Mesenteric fat pad (tissue), 1 donor: ENCODE measurements at regions not wholly inside any gene's neighbourhood (a gene's known extent, or its start where the extent isn't known, plus 50 kb on each side); places are given as distances from the start of the nearest gene placed in this dataset.
A peak's percentile ranks its signal among the peaks of the same experiment; 100 is the strongest.

Experiments
- DNase-seq: peaks from one replicate; pipeline ENCODE4 v3.0.0-alpha.2; 2020; ENCODE audit warnings: low spot score
- donor health status: DM: yes; HTN: yes; CAD: no.

GRCh38 chr6:65935412-65935811 lies 228.4 kb upstream of the EYS start:
- DNase-seq, result no peak

GRCh38 chr6:65933390-65933789 lies 226.4 kb upstream of the EYS start:
- no peak for DNase-seq

- DNase-seq, result no peak
These were observed 220.1 kb upstream of the EYS start for GRCh38 chr6:65927141-65927540.

GRCh38 chr6:65924411-65924810 lies 217.4 kb upstream of the EYS start:
- no peak for DNase-seq

- no peak for DNase-seq
These were observed 215.0 kb upstream of the EYS start for GRCh38 chr6:65922049-65922448.

GRCh38 chr6:65908065-65908464 lies 201.0 kb upstream of the EYS start:
- DNase-seq, result no peak

GRCh38 chr6:65903992-65904391 lies 197.0 kb upstream of the EYS start:
- DNase-seq, result no peak

- no peak for DNase-seq
These were observed 193.9 kb upstream of the EYS start for GRCh38 chr6:65900928-65901327.

- DNase-seq, result peak; percentile 83
These were observed 189.1 kb upstream of the EYS start for GRCh38 chr6:65896140-65896539.

- no peak for DNase-seq
These were observed 169.6 kb upstream of the EYS start for GRCh38 chr6:65876668-65877067.

GRCh38 chr6:65852369-65852852 lies 145.4 kb upstream of the EYS start:
- DNase-seq, result no peak

- no peak for DNase-seq
These were observed 123.1 kb upstream of the EYS start for GRCh38 chr6:65830151-65830550.

- no peak for DNase-seq
These were observed 112.1 kb upstream of the EYS start for GRCh38 chr6:65819152-65819551.

GRCh38 chr6:65818576-65818975 lies 111.5 kb upstream of the EYS start:
- no peak for DNase-seq

- DNase-seq, result no peak
These were observed 110.0 kb upstream of the EYS start for GRCh38 chr6:65816991-65817390.

GRCh38 chr6:65814071-65814470 lies 107.0 kb upstream of the EYS start:
- DNase-seq, result no peak

GRCh38 chr6:65803186-65803585 lies 96.2 kb upstream of the EYS start:
- DNase-seq, result no peak

GRCh38 chr6:65799389-65799788 lies 92.4 kb upstream of the EYS start:
- no peak for DNase-seq

GRCh38 chr6:65798280-65799014 lies 91.4 kb upstream of the EYS start:
- DNase-seq, result no peak

GRCh38 chr6:65790666-65791065 lies 83.6 kb upstream of the EYS start:
- no peak for DNase-seq

- DNase-seq, result peak; percentile 89
These were observed 80.8 kb upstream of the EYS start for GRCh38 chr6:65787787-65788186.

GRCh38 chr6:65786815-65787214 lies 79.8 kb upstream of the EYS start:
- peak; percentile 51 for DNase-seq

GRCh38 chr6:65780691-65781090 lies 73.7 kb upstream of the EYS start:
- DNase-seq, result no peak

GRCh38 chr6:65776332-65776731 lies 69.3 kb upstream of the EYS start:
- DNase-seq, result no peak
